ENCODE measurements at regions not wholly inside any gene's neighbourhood (a gene's known extent, or its start where the extent isn't known, plus 50 kb on each side); places are given as distances from the start of the nearest gene placed in this dataset.

DNA sequence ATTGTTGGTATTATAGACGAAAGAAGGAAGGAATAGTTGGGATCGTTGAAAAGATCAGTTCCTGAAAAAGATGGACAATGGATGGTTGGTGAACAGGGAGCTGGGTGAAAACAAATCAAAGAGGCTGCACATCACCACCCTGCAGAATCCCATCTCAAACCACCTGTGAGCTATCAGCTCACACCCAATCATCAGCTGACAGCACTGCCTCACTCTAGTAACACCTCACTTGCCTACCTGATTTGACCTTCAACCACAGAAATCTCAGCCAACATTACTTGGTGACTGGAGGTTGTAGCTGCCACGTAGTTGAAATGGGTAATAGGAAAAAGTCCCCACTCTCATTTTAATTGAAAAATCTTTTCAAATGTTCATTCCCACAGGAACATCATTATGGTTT, 101.8 kb upstream of the DST start:
- TF ChIP-seq, protein P1, sequence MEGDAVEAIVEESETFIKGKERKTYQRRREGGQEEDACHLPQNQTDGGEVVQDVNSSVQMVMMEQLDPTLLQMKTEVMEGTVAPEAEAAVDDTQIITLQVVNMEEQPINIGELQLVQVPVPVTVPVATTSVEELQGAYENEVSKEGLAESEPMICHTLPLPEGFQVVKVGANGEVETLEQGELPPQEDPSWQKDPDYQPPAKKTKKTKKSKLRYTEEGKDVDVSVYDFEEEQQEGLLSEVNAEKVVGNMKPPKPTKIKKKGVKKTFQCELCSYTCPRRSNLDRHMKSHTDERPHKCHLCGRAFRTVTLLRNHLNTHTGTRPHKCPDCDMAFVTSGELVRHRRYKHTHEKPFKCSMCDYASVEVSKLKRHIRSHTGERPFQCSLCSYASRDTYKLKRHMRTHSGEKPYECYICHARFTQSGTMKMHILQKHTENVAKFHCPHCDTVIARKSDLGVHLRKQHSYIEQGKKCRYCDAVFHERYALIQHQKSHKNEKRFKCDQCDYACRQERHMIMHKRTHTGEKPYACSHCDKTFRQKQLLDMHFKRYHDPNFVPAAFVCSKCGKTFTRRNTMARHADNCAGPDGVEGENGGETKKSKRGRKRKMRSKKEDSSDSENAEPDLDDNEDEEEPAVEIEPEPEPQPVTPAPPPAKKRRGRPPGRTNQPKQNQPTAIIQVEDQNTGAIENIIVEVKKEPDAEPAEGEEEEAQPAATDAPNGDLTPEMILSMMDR (IDR thresholded peaks at IDR 0.05 in 2 of 3, conservative IDR thresholded peaks at IDR 0.05 in 1 of 3; ENCODE audit: borderline replicate concordance in 1 of 3, insufficient read depth in 1 of 3, low read depth in 2 of 3, low read length in 2 of 3): no peak
- no peak for TF ChIP-seq POLR2AphosphoS5 (IDR thresholded peaks at IDR 0.05; ENCODE audit: low read depth, low read length)
- no peak for TF ChIP-seq EZH2phosphoT487 (IDR thresholded peaks at IDR 0.05; ENCODE audit: borderline replicate concordance)
- no peak for TF ChIP-seq POLR2A (IDR thresholded peaks at IDR 0.05; ENCODE audit: borderline replicate concordance, extremely low read depth, insufficient read depth, insufficient read length)
- no peak for TF ChIP-seq RAD21 (IDR thresholded peaks at IDR 0.05; ENCODE audit: low read depth)
- TF ChIP-seq ZNF274 (IDR thresholded peaks at IDR 0.05; ENCODE audit: low read depth, low read length): no peak
- no peak for TF ChIP-seq FOSL1 (IDR thresholded peaks at IDR 0.05; ENCODE audit: low read depth)
- no peak for TF ChIP-seq EZH2 (IDR thresholded peaks at IDR 0.05)
- TF ChIP-seq, protein P2, sequence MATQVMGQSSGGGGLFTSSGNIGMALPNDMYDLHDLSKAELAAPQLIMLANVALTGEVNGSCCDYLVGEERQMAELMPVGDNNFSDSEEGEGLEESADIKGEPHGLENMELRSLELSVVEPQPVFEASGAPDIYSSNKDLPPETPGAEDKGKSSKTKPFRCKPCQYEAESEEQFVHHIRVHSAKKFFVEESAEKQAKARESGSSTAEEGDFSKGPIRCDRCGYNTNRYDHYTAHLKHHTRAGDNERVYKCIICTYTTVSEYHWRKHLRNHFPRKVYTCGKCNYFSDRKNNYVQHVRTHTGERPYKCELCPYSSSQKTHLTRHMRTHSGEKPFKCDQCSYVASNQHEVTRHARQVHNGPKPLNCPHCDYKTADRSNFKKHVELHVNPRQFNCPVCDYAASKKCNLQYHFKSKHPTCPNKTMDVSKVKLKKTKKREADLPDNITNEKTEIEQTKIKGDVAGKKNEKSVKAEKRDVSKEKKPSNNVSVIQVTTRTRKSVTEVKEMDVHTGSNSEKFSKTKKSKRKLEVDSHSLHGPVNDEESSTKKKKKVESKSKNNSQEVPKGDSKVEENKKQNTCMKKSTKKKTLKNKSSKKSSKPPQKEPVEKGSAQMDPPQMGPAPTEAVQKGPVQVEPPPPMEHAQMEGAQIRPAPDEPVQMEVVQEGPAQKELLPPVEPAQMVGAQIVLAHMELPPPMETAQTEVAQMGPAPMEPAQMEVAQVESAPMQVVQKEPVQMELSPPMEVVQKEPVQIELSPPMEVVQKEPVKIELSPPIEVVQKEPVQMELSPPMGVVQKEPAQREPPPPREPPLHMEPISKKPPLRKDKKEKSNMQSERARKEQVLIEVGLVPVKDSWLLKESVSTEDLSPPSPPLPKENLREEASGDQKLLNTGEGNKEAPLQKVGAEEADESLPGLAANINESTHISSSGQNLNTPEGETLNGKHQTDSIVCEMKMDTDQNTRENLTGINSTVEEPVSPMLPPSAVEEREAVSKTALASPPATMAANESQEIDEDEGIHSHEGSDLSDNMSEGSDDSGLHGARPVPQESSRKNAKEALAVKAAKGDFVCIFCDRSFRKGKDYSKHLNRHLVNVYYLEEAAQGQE (IDR thresholded peaks at IDR 0.05; ENCODE audit: low read depth): no peak
